HEK293 (cell line): ENCODE measurements at regions not wholly inside any gene's neighbourhood (a gene's known extent, or its start where the extent isn't known, plus 50 kb on each side); places are given as distances from the start of the nearest gene placed in this dataset.

Experiments used
- CTCF ChIA-PET: fragments of 350-600 bp; formaldehyde crosslinking; extraction: SDS; loops from one replicate; lab custom pipeline; 2021; ENCODE audit warnings: antibody characterized with exemption; lab: Yijun Ruan, JAX
- POLR2A ChIA-PET: fragments of 300-600 bp; formaldehyde crosslinking; extraction: SDS; loops from one replicate; lab custom pipeline; 2020; ENCODE audit warnings: antibody characterized with exemption, inconsistent platforms; lab: Yijun Ruan, JAX
- H3K27ac ChIP-seq: fragments of 200-500 bp; sonication (Bioruptor generic); 2 replicates; pipeline ENCODE4 v1.5.1; 2014; ENCODE audit warnings: low read depth, low read length, control low read depth, inconsistent platforms; ENCODE audit errors: extremely low read depth
- H3K36me3 ChIP-seq, 2 experiments: fragments of 200-500 bp in 1 of 2; sonication (Bioruptor generic) in 1 of 2; 1 replicate in 1 of 2; 2 replicates in 1 of 2; pipeline ENCODE4 v1.5.1; 2014 to 2017; ENCODE audit warnings: inconsistent platforms in 2 of 2, low read length in 2 of 2; ENCODE audit not compliant: control insufficient read depth in 2 of 2, insufficient read depth in 1 of 2
- H3K4me1 ChIP-seq: fragments of 200-500 bp; sonication (Bioruptor generic); 2 replicates; pipeline ENCODE4 v1.5.1; 2014; ENCODE audit warnings: mild to moderate bottlenecking, low read length, inconsistent platforms; ENCODE audit not compliant: control insufficient read depth, insufficient read depth
- H3K4me3 ChIP-seq: 2 replicates; pipeline ENCODE4 v1.5.1; 2011; ENCODE audit warnings: low read depth, mild to moderate bottlenecking, control low read depth, low read length, moderate library complexity
- H3K9me3 ChIP-seq: fragments of 200-500 bp; sonication (Bioruptor generic); 2 replicates; pipeline ENCODE4 v1.5.1; 2014; ENCODE audit warnings: low read depth, low read length, inconsistent platforms; ENCODE audit not compliant: control insufficient read depth, insufficient read depth
- GLIS1 ChIP-seq: fragments of 450-650 bp; formaldehyde crosslinking; IDR thresholded peaks from 2 replicates; pipeline ENCODE4 v1.5.1; 2016; ENCODE audit warnings: missing biosample characterization, missing genetic modification characterization
- MEIS1 ChIP-seq: sonication (generic); formaldehyde crosslinking; IDR thresholded peaks from 2 replicates; pipeline ENCODE4 v1.8.1; 2022; ENCODE audit warnings: missing genetic modification reagents, mild to moderate bottlenecking, borderline replicate concordance
- OVOL3 ChIP-seq: fragments of 450-650 bp; formaldehyde crosslinking; IDR thresholded peaks from 2 replicates; pipeline ENCODE4 v1.5.1; 2016; ENCODE audit warnings: missing biosample characterization, missing genetic modification characterization
- SP2 ChIP-seq: fragments of 450-650 bp; formaldehyde crosslinking; IDR thresholded peaks from 2 replicates; pipeline ENCODE4 v1.5.1; 2016; ENCODE audit warnings: missing biosample characterization, missing genetic modification characterization
- SP3 ChIP-seq: fragments of 450-650 bp; formaldehyde crosslinking; IDR thresholded peaks from 2 replicates; pipeline ENCODE4 v1.5.1; 2016; ENCODE audit warnings: missing biosample characterization, missing genetic modification characterization
- ZBTB26 ChIP-seq: fragments of 450-650 bp; formaldehyde crosslinking; optimal IDR thresholded peaks from 2 replicates; pipeline ENCODE3; 2016; ENCODE audit warnings: missing biosample characterization, mild to moderate bottlenecking, missing genetic modification characterization
- ZNF133 ChIP-seq: fragments of 450-650 bp; formaldehyde crosslinking; IDR thresholded peaks from 2 replicates; pipeline ENCODE4 v1.5.1; 2016; ENCODE audit warnings: missing biosample characterization, missing genetic modification characterization
- ZNF510 ChIP-seq: fragments of 450-650 bp; formaldehyde crosslinking; IDR thresholded peaks from 2 replicates; pipeline ENCODE4 v1.5.1; 2018; ENCODE audit warnings: mild to moderate bottlenecking, missing genetic modification characterization, missing biosample characterization; ENCODE audit not compliant: insufficient replicate concordance
- ZNF561 ChIP-seq: fragments of 450-650 bp; IDR thresholded peaks from 2 replicates; pipeline ENCODE4 v1.5.1; 2018; ENCODE audit warnings: missing biosample characterization, missing genetic modification characterization, borderline replicate concordance
- ZNF660 ChIP-seq: fragments of 450-650 bp; IDR thresholded peaks from 2 replicates; pipeline ENCODE4 v1.5.1; 2018; ENCODE audit warnings: missing biosample characterization, mild to moderate bottlenecking, missing genetic modification characterization
- ZNF692 ChIP-seq: fragments of 450-650 bp; formaldehyde crosslinking; IDR thresholded peaks from 2 replicates; pipeline ENCODE4 v1.5.1; 2016; ENCODE audit warnings: missing biosample characterization, missing genetic modification characterization
- ZNF704 ChIP-seq: fragments of 450-650 bp; formaldehyde crosslinking; IDR thresholded peaks from 2 replicates; pipeline ENCODE4 v1.5.1; 2016; ENCODE audit warnings: missing biosample characterization, missing genetic modification characterization
- ZNF76 ChIP-seq: fragments of 450-650 bp; formaldehyde crosslinking; IDR thresholded peaks from 2 replicates; pipeline ENCODE4; 2016; ENCODE audit warnings: low read depth, missing biosample characterization, missing genetic modification characterization, borderline replicate concordance
- ZNF791 ChIP-seq: fragments of 450-650 bp; formaldehyde crosslinking; IDR thresholded peaks from 2 replicates; pipeline ENCODE4 v1.5.1; 2016; ENCODE audit warnings: missing biosample characterization, missing genetic modification characterization
- ZNF792 ChIP-seq: fragments of 450-650 bp; formaldehyde crosslinking; IDR thresholded peaks from 2 replicates; pipeline ENCODE4 v1.5.1; 2016; ENCODE audit warnings: missing biosample characterization, missing genetic modification characterization
- ZSCAN30 ChIP-seq: fragments of 450-650 bp; IDR thresholded peaks from 2 replicates; pipeline ENCODE4 v1.5.1; 2018; ENCODE audit warnings: missing biosample characterization, mild to moderate bottlenecking, missing genetic modification characterization, moderate library complexity
- TF ChIP-seq, protein P1 (sequence below): fragments of 450-650 bp; formaldehyde crosslinking; IDR thresholded peaks from 2 replicates; pipeline ENCODE4 v1.5.1; 2016; ENCODE audit warnings: missing biosample characterization, missing genetic modification characterization

GRCh38 chr4:25984266-25984665 is 70.2 kb downstream of the SMIM20 start:
- Histone ChIP-seq H3K4me1 (no peaks in the 10 kb centered on the region), H3K36me3 (no peaks in the 10 kb centered on the region), H3K9me3 (no peaks in the 10 kb centered on the region), H3K27ac (no peak overlapping the region), H3K4me3 (no peak overlapping the region)
- no peak for TF ChIP-seq ZNF133 (tag by site-specific recombination)
- TF ChIP-seq ZNF561: no peak
- TF ChIP-seq ZNF76 (tag by site-specific recombination): no peak
- no peak for TF ChIP-seq ZBTB26
- ChIA-PET POLR2A (no interaction called here), CTCF (no interaction called here)

- ChIA-PET CTCF (no interaction called here), POLR2A (no interaction called here)
- TF ChIP-seq MEIS1 (no peak), ZNF692 (no peak), ZNF791 (no peak), GLIS1 (tag by site-specific recombination) (no peak), ZNF660 (no peak)
- TF ChIP-seq, protein P1, sequence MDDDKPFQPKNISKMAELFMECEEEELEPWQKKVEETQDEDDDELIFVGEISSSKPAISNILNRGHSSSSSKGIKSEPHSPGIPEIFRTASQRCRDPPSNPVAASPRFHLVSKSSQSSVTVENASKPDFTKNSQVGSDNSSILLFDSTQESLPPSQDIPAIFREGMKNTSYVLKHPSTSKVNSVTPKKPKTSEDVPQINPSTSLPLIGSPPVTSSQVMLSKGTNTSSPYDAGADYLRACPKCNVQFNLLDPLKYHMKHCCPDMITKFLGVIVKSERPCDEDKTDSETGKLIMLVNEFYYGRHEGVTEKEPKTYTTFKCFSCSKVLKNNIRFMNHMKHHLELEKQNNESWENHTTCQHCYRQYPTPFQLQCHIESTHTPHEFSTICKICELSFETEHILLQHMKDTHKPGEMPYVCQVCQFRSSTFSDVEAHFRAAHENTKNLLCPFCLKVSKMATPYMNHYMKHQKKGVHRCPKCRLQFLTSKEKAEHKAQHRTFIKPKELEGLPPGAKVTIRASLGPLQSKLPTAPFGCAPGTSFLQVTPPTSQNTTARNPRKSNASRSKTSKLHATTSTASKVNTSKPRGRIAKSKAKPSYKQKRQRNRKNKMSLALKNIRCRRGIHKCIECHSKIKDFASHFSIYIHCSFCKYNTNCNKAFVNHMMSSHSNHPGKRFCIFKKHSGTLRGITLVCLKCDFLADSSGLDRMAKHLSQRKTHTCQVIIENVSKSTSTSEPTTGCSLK: no peak
- Histone ChIP-seq H3K4me3 (no peak overlapping the region), H3K36me3 (no peaks in the 10 kb centered on the region), H3K9me3 (no peaks in the 10 kb centered on the region), H3K4me1 (no peaks in the 10 kb centered on the region), H3K27ac (no peak overlapping the region)
These were observed 70.8 kb downstream of the SMIM20 start for GRCh38 chr4:25984796-25985195.

DNA sequence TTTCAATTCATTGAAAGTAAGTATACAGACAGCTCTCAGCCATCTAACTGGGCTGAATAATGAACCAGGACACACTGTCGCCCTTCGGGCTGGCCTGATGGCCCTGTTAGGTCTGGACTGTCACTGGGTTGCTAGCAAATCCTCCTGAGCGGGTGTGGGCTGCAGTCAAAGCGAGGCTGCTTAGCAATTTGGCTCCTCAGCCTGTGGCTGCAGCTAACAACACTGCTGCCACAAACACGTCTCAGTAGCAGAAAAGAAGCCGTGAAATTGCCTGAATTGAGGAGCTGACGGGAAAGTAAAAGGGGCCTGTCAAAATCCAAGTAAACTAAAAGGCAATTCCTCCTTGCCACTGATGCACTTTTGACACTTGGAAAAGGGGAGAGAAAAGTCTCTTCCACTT is 72.8 kb downstream of the SMIM20 start:
- H3K4me1 ChIP-seq: no peaks in the 10 kb centered on the region
- no peak overlapping the region for H3K4me3 ChIP-seq
- ChIA-PET POLR2A (no interaction called here), CTCF (interaction anchor here (0.6 to 2.4 kb wide), 7 partner anchors 13 to 1095 kb away, joined by 3 to 22 read pairs (median 4); no protein-coding TSS in a partner anchor)
- H3K9me3 ChIP-seq: no peaks in the 10 kb centered on the region
- TF ChIP-seq ZNF510 (no peak), SP3 (tag by site-specific recombination) (no peak), ZNF704 (tag by site-specific recombination) (no peak), ZSCAN30 (no peak), OVOL3 (tag by site-specific recombination) (no peak), SP2 (tag by site-specific recombination) (no peak), ZNF792 (tag by site-specific recombination) (no peak)
- H3K27ac ChIP-seq: no peak overlapping the region
- H3K36me3 ChIP-seq: no peaks in the 10 kb centered on the region
